ENCODE measurements at regions not wholly inside any gene's neighbourhood (a gene's known extent, or its start where the extent isn't known, plus 50 kb on each side); places are given as distances from the start of the nearest gene placed in this dataset.
"Not testable (repeated sequence)": the region's sequence is repeated elsewhere in the genome, so short reads cannot be mapped to it uniquely, and the experiment has no call there.

- DNase-seq (ENCODE audit: low read depth), result peak; percentile 10
- H3K27me3 ChIP-seq (ENCODE audit: insufficient read depth, low read length), result no peaks in the 10 kb centered on the region
- no peaks in the 10 kb centered on the region for H3K36me3 ChIP-seq (ENCODE audit: insufficient read depth, low read length)
- H3K79me2 ChIP-seq (ENCODE audit: insufficient read depth, low read length), result no peaks in the 10 kb centered on the region
- H3K27ac ChIP-seq (ENCODE audit: low read depth, low read length), result no peak overlapping the region
- peaks cover 3% of the 10 kb centered on the region for H3K4me1 ChIP-seq (ENCODE audit: insufficient read depth, low read length)
- TF ChIP-seq EZH2 (IDR thresholded peaks at IDR 0.05; ENCODE audit: insufficient read depth, low read length), result no peak
- TF ChIP-seq, protein P1, sequence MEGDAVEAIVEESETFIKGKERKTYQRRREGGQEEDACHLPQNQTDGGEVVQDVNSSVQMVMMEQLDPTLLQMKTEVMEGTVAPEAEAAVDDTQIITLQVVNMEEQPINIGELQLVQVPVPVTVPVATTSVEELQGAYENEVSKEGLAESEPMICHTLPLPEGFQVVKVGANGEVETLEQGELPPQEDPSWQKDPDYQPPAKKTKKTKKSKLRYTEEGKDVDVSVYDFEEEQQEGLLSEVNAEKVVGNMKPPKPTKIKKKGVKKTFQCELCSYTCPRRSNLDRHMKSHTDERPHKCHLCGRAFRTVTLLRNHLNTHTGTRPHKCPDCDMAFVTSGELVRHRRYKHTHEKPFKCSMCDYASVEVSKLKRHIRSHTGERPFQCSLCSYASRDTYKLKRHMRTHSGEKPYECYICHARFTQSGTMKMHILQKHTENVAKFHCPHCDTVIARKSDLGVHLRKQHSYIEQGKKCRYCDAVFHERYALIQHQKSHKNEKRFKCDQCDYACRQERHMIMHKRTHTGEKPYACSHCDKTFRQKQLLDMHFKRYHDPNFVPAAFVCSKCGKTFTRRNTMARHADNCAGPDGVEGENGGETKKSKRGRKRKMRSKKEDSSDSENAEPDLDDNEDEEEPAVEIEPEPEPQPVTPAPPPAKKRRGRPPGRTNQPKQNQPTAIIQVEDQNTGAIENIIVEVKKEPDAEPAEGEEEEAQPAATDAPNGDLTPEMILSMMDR (IDR thresholded peaks at IDR 0.05; ENCODE audit: insufficient read depth, low read depth, low read length), result no peak
- Mint-ChIP-seq H3K4me3 (ENCODE audit: unreplicated experiment) (no peak overlapping the region), H3K9me3 (ENCODE audit: unreplicated experiment) (no peaks in the 10 kb centered on the region), H3K27ac (ENCODE audit: unreplicated experiment) (no peak overlapping the region), H3K4me1 (ENCODE audit: low read depth, unreplicated experiment) (peaks cover 4% of the 10 kb centered on the region), H3K36me3 (ENCODE audit: low read depth, unreplicated experiment) (peaks cover 6% of the 10 kb centered on the region), H3K27me3 (ENCODE audit: low read depth, unreplicated experiment) (no peaks in the 10 kb centered on the region)
- H3K4me2 ChIP-seq (ENCODE audit: low read length), result no peak overlapping the region
- no peaks in the 10 kb centered on the region for H4K20me1 ChIP-seq (ENCODE audit: insufficient read depth, low read length)
- H3K9me3 ChIP-seq (ENCODE audit: insufficient read depth, low read depth, low read length), result peaks cover 6% of the 10 kb centered on the region
- no peak overlapping the region for H3K4me3 ChIP-seq (ENCODE audit: insufficient read depth, low read depth, low read length)
- no peak overlapping the region for H3K9ac ChIP-seq (ENCODE audit: low read length)
- H2AFZ ChIP-seq (ENCODE audit: low read depth, low read length), result no peak overlapping the region
- FAIRE-seq, result no peak
Observed at GRCh38 chrX:37922928-37923327, 75.6 kb upstream of the DYNLT3 start.

- not testable (repeated sequence) for H3K9me3 Mint-ChIP-seq (ENCODE audit: unreplicated experiment); FAIRE-seq; H3K36me3 Mint-ChIP-seq (ENCODE audit: low read depth, unreplicated experiment)
Observed at GRCh38 chrX:37925761-37926160, 78.4 kb upstream of the DYNLT3 start.

GRCh38 chrX:37926700-37927099 is 79.3 kb upstream of the DYNLT3 start:
- Mint-ChIP-seq H3K27ac (ENCODE audit: unreplicated experiment) (no peak overlapping the region), H3K4me3 (ENCODE audit: unreplicated experiment) (no peak overlapping the region), H3K9me3 (ENCODE audit: unreplicated experiment) (no peaks in the 10 kb centered on the region), H3K27me3 (ENCODE audit: low read depth, unreplicated experiment) (no peaks in the 10 kb centered on the region), H3K4me1 (ENCODE audit: low read depth, unreplicated experiment) (peaks cover 4% of the 10 kb centered on the region), H3K36me3 (ENCODE audit: low read depth, unreplicated experiment) (no peaks in the 10 kb centered on the region)
- Histone ChIP-seq H2AFZ (ENCODE audit: low read depth, low read length) (no peak overlapping the region), H3K4me2 (ENCODE audit: low read length) (no peak overlapping the region), H3K4me1 (ENCODE audit: insufficient read depth, low read length) (peaks cover 3% of the 10 kb centered on the region), H4K20me1 (ENCODE audit: insufficient read depth, low read length) (no peaks in the 10 kb centered on the region), H3K27ac (ENCODE audit: low read depth, low read length) (no peak overlapping the region), H3K36me3 (ENCODE audit: insufficient read depth, low read length) (no peaks in the 10 kb centered on the region), H3K27me3 (ENCODE audit: insufficient read depth, low read length) (no peaks in the 10 kb centered on the region), H3K4me3 (ENCODE audit: insufficient read depth, low read depth, low read length) (no peak overlapping the region), H3K9me3 (ENCODE audit: insufficient read depth, low read depth, low read length) (no peaks in the 10 kb centered on the region), H3K9ac (ENCODE audit: low read length) (no peak overlapping the region), H3K79me2 (ENCODE audit: insufficient read depth, low read length) (no peaks in the 10 kb centered on the region)
- DNase-seq (ENCODE audit: low read depth), result peak; percentile 25
- peak; percentile 99 for FAIRE-seq
- TF ChIP-seq, protein P1 (IDR thresholded peaks at IDR 0.05; ENCODE audit: insufficient read depth, low read depth, low read length), result peak; percentile 41
- TF ChIP-seq EZH2 (IDR thresholded peaks at IDR 0.05; ENCODE audit: insufficient read depth, low read length), result no peak

More at GRCh38 chrX:37925761-37926160, 78.4 kb upstream of the DYNLT3 start:
- not testable (repeated sequence) for H3K9me3 ChIP-seq (ENCODE audit: insufficient read depth, low read depth, low read length); H3K4me3 Mint-ChIP-seq (ENCODE audit: unreplicated experiment); H3K36me3 ChIP-seq (ENCODE audit: insufficient read depth, low read length); H3K4me2 ChIP-seq (ENCODE audit: low read length); H3K9ac ChIP-seq (ENCODE audit: low read length); H3K79me2 ChIP-seq (ENCODE audit: insufficient read depth, low read length); H3K27me3 ChIP-seq (ENCODE audit: insufficient read depth, low read length); H3K4me1 ChIP-seq (ENCODE audit: insufficient read depth, low read length); H3K4me3 ChIP-seq (ENCODE audit: insufficient read depth, low read depth, low read length); H3K4me1 Mint-ChIP-seq (ENCODE audit: low read depth, unreplicated experiment); DNase-seq (ENCODE audit: low read depth); H3K27ac Mint-ChIP-seq (ENCODE audit: unreplicated experiment); H2AFZ ChIP-seq (ENCODE audit: low read depth, low read length); H3K27me3 Mint-ChIP-seq (ENCODE audit: low read depth, unreplicated experiment); H4K20me1 ChIP-seq (ENCODE audit: insufficient read depth, low read length); H3K27ac ChIP-seq (ENCODE audit: low read depth, low read length)

Measured in astrocyte (in vitro differentiated cells and primary cell).